Liver (tissue), 7 donors: ENCODE measurements at regions not wholly inside any gene's neighbourhood (a gene's known extent, or its start where the extent isn't known, plus 50 kb on each side); places are given as distances from the start of the nearest gene placed in this dataset.
"Not testable (repeated sequence)": the region's sequence is repeated elsewhere in the genome, so short reads cannot be mapped to it uniquely, and the experiment has no call there.

ENCODE experiments used
- DNase-seq: peaks from one replicate; pipeline ENCODE4 v3.0.0-alpha.2; 2017; ENCODE audit warnings: low spot score
- H3K27ac ChIP-seq, 2 donors: one replicate each; pipeline ENCODE4 v1.7.0; 2013; ENCODE audit warnings: inconsistent platforms in 2 of 2, low read length in 2 of 2, control low read depth in 1 of 2, low read depth in 1 of 2, mild to moderate bottlenecking in 1 of 2
- H3K27me3 ChIP-seq, 4 donors: one replicate each; pipeline versions ENCODE4 v1.6.1 to v1.7.0; 2013; ENCODE audit warnings: low read length in 3 of 4, inconsistent platforms in 1 of 4, mild to moderate bottlenecking in 1 of 4, moderate library complexity in 1 of 4; ENCODE audit not compliant: control insufficient read depth in 4 of 4, insufficient read depth in 4 of 4
- H3K36me3 ChIP-seq, 4 donors: one replicate each; pipeline versions ENCODE4 v1.6.1 to v1.7.0; 2013; ENCODE audit warnings: low read length in 3 of 4, mild to moderate bottlenecking in 3 of 4, low read depth in 1 of 4, moderate library complexity in 1 of 4; ENCODE audit not compliant: control insufficient read depth in 4 of 4, insufficient read depth in 3 of 4
- H3K4me1 ChIP-seq, 4 donors: one replicate each; pipeline versions ENCODE4 v1.6.1 to v1.7.0; 2013; ENCODE audit warnings: low read length in 3 of 4, mild to moderate bottlenecking in 3 of 4, moderate library complexity in 1 of 4; ENCODE audit not compliant: control insufficient read depth in 4 of 4, insufficient read depth in 4 of 4
- H3K4me3 ChIP-seq, 3 donors: one replicate each; pipeline versions ENCODE4 v1.6.1 to v1.7.0; 2013; ENCODE audit warnings: low read length in 3 of 3, control low read depth in 1 of 3, low read depth in 1 of 3, mild to moderate bottlenecking in 1 of 3
- H3K9ac ChIP-seq, 2 donors: one replicate each; pipeline ENCODE4 v1.7.0; 2013; ENCODE audit warnings: low read length in 2 of 2, mild to moderate bottlenecking in 2 of 2, moderate library complexity in 2 of 2, control low read depth in 1 of 2, low read depth in 1 of 2
- H3K9me3 ChIP-seq, 4 donors: one replicate each; pipeline versions ENCODE4 v1.6.1 to v1.7.0; 2013; ENCODE audit warnings: low read length in 3 of 4; ENCODE audit not compliant: control insufficient read depth in 4 of 4
- FOXA2 ChIP-seq: IDR thresholded peaks from 2 replicates; pipeline ENCODE4 v1.6.1; 2016; ENCODE audit warnings: antibody characterized with exemption
- GABPA ChIP-seq, 2 donors: IDR thresholded peaks in 1 of 2; conservative IDR thresholded peaks in 1 of 2; 2 replicates each; pipeline ENCODE4 v1.6.1; 2016; ENCODE audit warnings: antibody characterized with exemption in 2 of 2, mild to moderate bottlenecking in 1 of 2, moderate library complexity in 1 of 2
- HNF4A ChIP-seq, 2 donors: conservative IDR thresholded peaks; 2 replicates each; pipeline ENCODE4 v1.6.1; 2016; ENCODE audit warnings: antibody characterized with exemption in 2 of 2, mild to moderate bottlenecking in 2 of 2
- HNF4G ChIP-seq: IDR thresholded peaks from 2 replicates; pipeline ENCODE4 v1.6.1; 2016; ENCODE audit warnings: antibody characterized with exemption
- JUND ChIP-seq, 2 donors: IDR thresholded peaks; 2 replicates each; pipeline ENCODE4 v1.6.1; 2016; ENCODE audit warnings: antibody characterized with exemption in 2 of 2
- NR2F2 ChIP-seq: IDR thresholded peaks from 2 replicates; pipeline ENCODE4 v1.6.1; 2016; ENCODE audit warnings: antibody characterized with exemption
- RXRA ChIP-seq, 2 donors: IDR thresholded peaks; 2 replicates each; pipeline ENCODE4 v1.6.1; 2017 to 2018; ENCODE audit warnings: antibody characterized with exemption in 2 of 2, mild to moderate bottlenecking in 1 of 2
- TAF1 ChIP-seq: conservative IDR thresholded peaks from 2 replicates; pipeline ENCODE4 v1.6.1; 2016; ENCODE audit warnings: antibody characterized with exemption, mild to moderate bottlenecking
- YY1 ChIP-seq: IDR thresholded peaks from 2 replicates; pipeline ENCODE4 v1.6.1; 2016; ENCODE audit warnings: antibody characterized with exemption, mild to moderate bottlenecking
- ZBTB33 ChIP-seq: IDR thresholded peaks from 2 replicates; pipeline ENCODE4 v1.6.1; 2016; ENCODE audit warnings: antibody characterized with exemption
- WGBS: extraction: QIAGEN DNeasy Blood & Tissue Kit; methylation state at CpG from one replicate; pipeline ENCODE4 v1.1.7; 2013; 5-methylcytosine and 5-hydroxymethylcytosine counted together
- TF ChIP-seq, protein P1 (sequence below): IDR thresholded peaks from 2 replicates; pipeline ENCODE4 v1.6.1; 2016; ENCODE audit warnings: antibody characterized with exemption
- donor health status: healthy.
- donor health status: healthy.
- donor health status: healthy.
- donor health status: healthy.

DNA sequence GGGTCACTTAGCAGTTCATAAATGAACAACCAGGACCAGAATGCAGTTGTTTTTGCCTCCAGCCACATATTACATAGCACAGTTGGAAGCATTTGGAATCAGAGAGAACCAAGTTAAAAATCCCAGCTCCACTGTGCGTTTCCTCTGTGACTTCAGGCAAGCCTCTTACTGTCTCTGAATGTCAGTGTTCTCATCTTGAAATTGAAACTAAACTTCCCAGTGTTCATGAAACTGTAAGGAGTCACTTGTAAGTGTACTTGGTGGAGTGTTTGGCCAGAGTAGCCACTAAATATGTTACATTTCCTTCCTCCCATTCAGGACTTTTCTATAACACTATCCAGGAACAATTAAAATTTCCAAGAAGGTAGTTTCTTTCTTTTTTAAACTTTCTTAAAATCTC is 276.8 kb downstream of the KCNRG start (continued):
- TF ChIP-seq, protein P1, sequence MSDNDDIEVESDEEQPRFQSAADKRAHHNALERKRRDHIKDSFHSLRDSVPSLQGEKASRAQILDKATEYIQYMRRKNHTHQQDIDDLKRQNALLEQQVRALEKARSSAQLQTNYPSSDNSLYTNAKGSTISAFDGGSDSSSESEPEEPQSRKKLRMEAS: no peak
- TF ChIP-seq YY1 (no peak), ZBTB33 (no peak), TAF1 (no peak), JUND (IDR thresholded peaks at IDR 0.05) (no peak), GABPA (IDR thresholded peaks at IDR 0.05 in 1 of 2, conservative IDR thresholded peaks at IDR 0.05 in 1 of 2) (no peak), HNF4A (conservative IDR thresholded peaks at IDR 0.05) (no peak), RXRA (IDR thresholded peaks at IDR 0.05) (no peak)

DNA sequence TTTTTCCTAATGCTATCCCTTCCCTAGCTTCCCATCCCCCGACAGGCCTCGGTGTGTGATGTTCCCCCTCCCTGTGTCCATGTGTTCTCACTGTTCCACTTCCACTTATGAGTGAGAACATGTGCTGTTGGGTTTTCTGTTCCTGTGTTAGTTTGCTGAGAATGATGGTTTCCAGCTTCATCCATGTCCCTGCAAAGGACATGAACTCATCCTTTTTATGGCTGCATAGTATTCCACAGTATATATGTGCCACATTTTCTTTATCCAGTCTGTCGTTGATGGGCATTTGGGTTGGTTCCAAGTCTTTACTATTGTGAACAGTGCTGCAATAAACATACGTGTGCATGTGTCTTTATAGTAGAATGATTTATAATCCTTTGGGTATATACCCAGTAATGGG is 279.2 kb downstream of the KCNRG start:
- H3K36me3 ChIP-seq, H3K27me3 ChIP-seq, H3K4me1 ChIP-seq, DNase-seq, H3K9me3 ChIP-seq, H3K9ac ChIP-seq, H3K27ac ChIP-seq, H3K4me3 ChIP-seq: not testable (repeated sequence)
- WGBS: 77% methylated on average over 4 of the region's 4 CpGs

GRCh38 chr13:50299546-50300249 is 284.5 kb downstream of the KCNRG start:
- no peaks in the 10 kb centered on the region for H3K27me3 ChIP-seq
- no peaks in the 10 kb centered on the region for H3K9me3 ChIP-seq
- no peak overlapping the region for H3K27ac ChIP-seq
- H3K4me1 ChIP-seq: no peaks in the 10 kb centered on the region
- no peaks in the 10 kb centered on the region for H3K36me3 ChIP-seq
- TF ChIP-seq NR2F2: no peak
- no peak for TF ChIP-seq HNF4A (conservative IDR thresholded peaks at IDR 0.05)
- TF ChIP-seq ZBTB33: no peak
- TF ChIP-seq HNF4G: no peak
- TF ChIP-seq FOXA2: no peak
- TF ChIP-seq, protein P1: no peak
- TF ChIP-seq GABPA (IDR thresholded peaks at IDR 0.05 in 1 of 2, conservative IDR thresholded peaks at IDR 0.05 in 1 of 2): no peak
- no peak overlapping the region for H3K4me3 ChIP-seq
- 90% methylated on average over 3 of the region's 3 CpGs for WGBS
- no peak for DNase-seq
- H3K9ac ChIP-seq: no peak overlapping the region
